Thyroid gland (tissue), 4 donors: ENCODE measurements at regions not wholly inside any gene's neighbourhood (a gene's known extent, or its start where the extent isn't known, plus 50 kb on each side); places are given as distances from the start of the nearest gene placed in this dataset.
A peak's percentile ranks its signal among the peaks of the same experiment; 100 is the strongest.
"Not testable (repeated sequence)": the region's sequence is repeated elsewhere in the genome, so short reads cannot be mapped to it uniquely, and the experiment has no call there.

Experiments
- DNase-seq, 2 donors: peaks; one replicate each; pipeline ENCODE4 v3.0.0-alpha.2; 2019
- H3K27ac ChIP-seq, 3 donors: fragments of 200-600 bp; sonication (generic); 1 replicate in 2 of 3; 2 replicates in 1 of 3; pipeline ENCODE4 v1.5.1; 2016 to 2019; ENCODE audit warnings: mild to moderate bottlenecking in 1 of 3, moderate library complexity in 1 of 3
- H3K27me3 ChIP-seq: fragments of 200-600 bp; sonication (generic); one replicate; pipeline ENCODE4 v1.5.1; 2019
- H3K36me3 ChIP-seq, 2 donors: fragments of 200-600 bp; sonication (generic); one replicate each; pipeline ENCODE4 v1.5.1; 2016 to 2019
- H3K4me1 ChIP-seq, 2 donors: fragments of 200-600 bp; sonication (generic); one replicate each; pipeline ENCODE4 v1.5.1; 2017 to 2019
- H3K4me3 ChIP-seq, 3 donors: fragments of 200-600 bp; sonication (generic); replicated peaks in 1 of 3; 1 replicate in 2 of 3; 2 replicates in 1 of 3; pipeline ENCODE4 v1.5.1; 2016; ENCODE audit warnings: mild to moderate bottlenecking in 1 of 3
- H3K9me3 ChIP-seq: fragments of 200-600 bp; sonication (generic); one replicate; pipeline ENCODE4 v1.5.1; 2017
- CTCF ChIP-seq, 6 experiments: fragments of 200-600 bp in 3 of 6; fragments of 450-650 bp in 3 of 6; sonication (generic) in 3 of 6; IDR thresholded peaks; one replicate each; pipeline ENCODE4 v1.5.1; 2016 to 2019; ENCODE audit warnings: antibody characterized with exemption in 6 of 6, mild to moderate bottlenecking in 2 of 6, inconsistent platforms in 1 of 6, moderate library complexity in 1 of 6
- POLR2A ChIP-seq, 2 donors: fragments of 450-650 bp; IDR thresholded peaks; one replicate each; pipeline ENCODE4 v1.6.1; 2017; ENCODE audit warnings: antibody characterized with exemption in 2 of 2, mild to moderate bottlenecking in 2 of 2, moderate library complexity in 1 of 2
- WGBS, 2 donors: methylation state at CpG; one replicate each; pipeline ENCODE4 v1.1.5; 2017; 5-methylcytosine and 5-hydroxymethylcytosine counted together
- intact Hi-C: fragments of 100-400 bp; cut with DNase I; formaldehyde crosslinking; loops from one replicate; pipeline ENCODE4 v1.15.1; 2023

GRCh38 chr17:16878084-16878483, 93.8 kb downstream of the TNFRSF13B start:
- no peak overlapping the region for H3K27ac ChIP-seq
- no peak overlapping the region for H3K4me3 ChIP-seq
- TF ChIP-seq POLR2A (IDR thresholded peaks at IDR 0.05) (no peak), CTCF (IDR thresholded peaks at IDR 0.05) (no peak)
- DNase-seq: no peak
- WGBS, 2 donors: 83 to 92% methylated on average over 4 of the region's 4 CpGs
- H3K36me3 ChIP-seq: no peaks in the 10 kb centered on the region
- no peaks in the 10 kb centered on the region for H3K4me1 ChIP-seq
- H3K9me3 ChIP-seq: no peaks in the 10 kb centered on the region
- intact Hi-C loops: no loop called here
- no peaks in the 10 kb centered on the region for H3K27me3 ChIP-seq

- Histone ChIP-seq H3K4me3 (no peak overlapping the region), H3K27me3 (no peaks in the 10 kb centered on the region), H3K4me1 (no peaks in the 10 kb centered on the region), H3K36me3 (no peaks in the 10 kb centered on the region), H3K9me3 (no peaks in the 10 kb centered on the region), H3K27ac (no peak overlapping the region)
- intact Hi-C loops: no loop called here
- DNase-seq: no peak
- TF ChIP-seq CTCF (IDR thresholded peaks at IDR 0.05) (no peak), POLR2A (IDR thresholded peaks at IDR 0.05) (no peak)
- WGBS, 2 donors: 75 to 88% methylated on average over 1 of the region's 1 CpG
Observed at GRCh38 chr17:16877099-16877498, 94.8 kb downstream of the TNFRSF13B start.

GRCh38 chr17:16875662-16876061, 96.3 kb downstream of the TNFRSF13B start:
- Histone ChIP-seq H3K36me3 (no peaks in the 10 kb centered on the region), H3K4me1 (no peaks in the 10 kb centered on the region), H3K27me3 (no peaks in the 10 kb centered on the region), H3K4me3 (no peak overlapping the region), H3K27ac (no peak overlapping the region), H3K9me3 (no peaks in the 10 kb centered on the region)
- intact Hi-C loops: no loop called here
- TF ChIP-seq POLR2A (IDR thresholded peaks at IDR 0.05) (no peak), CTCF (IDR thresholded peaks at IDR 0.05) (no peak)
- peak; percentile 20 to 39 for DNase-seq

GRCh38 chr17:16874216-16874615, 97.7 kb downstream of the TNFRSF13B start:
- H3K27me3 ChIP-seq, H3K36me3 ChIP-seq, DNase-seq, H3K4me1 ChIP-seq, intact Hi-C loops, H3K9me3 ChIP-seq, H3K27ac ChIP-seq, H3K4me3 ChIP-seq: not testable (repeated sequence)
- 74 to 80% methylated on average over 8 to 9 of the region's 12 CpGs for WGBS, 2 donors

GRCh38 chr17:16873174-16874035, 98.5 kb downstream of the TNFRSF13B start:
- Histone ChIP-seq H3K27me3 (no peaks in the 10 kb centered on the region), H3K4me3 (no peak overlapping the region), H3K36me3 (no peaks in the 10 kb centered on the region), H3K9me3 (no peaks in the 10 kb centered on the region), H3K27ac (no peak overlapping the region), H3K4me1 (no peaks in the 10 kb centered on the region)
- intact Hi-C loops: no loop called here
- TF ChIP-seq CTCF (IDR thresholded peaks at IDR 0.05) (peak in 2 of 6 experiments; percentile 18 to 41), POLR2A (IDR thresholded peaks at IDR 0.05) (no peak)
- WGBS, 2 donors: 61 to 72% methylated on average over 10 to 13 of the region's 15 CpGs
- DNase-seq: peak in 1 of 2 donors; percentile 11
